Transverse colon (tissue), 4 donors: ENCODE measurements at regions not wholly inside any gene's neighbourhood (a gene's known extent, or its start where the extent isn't known, plus 50 kb on each side); places are given as distances from the start of the nearest gene placed in this dataset.

Experiments
- DNase-seq: peaks from one replicate; pipeline ENCODE4 v3.0.0-alpha.2; 2019
- H3K27ac ChIP-seq, 4 donors: fragments of 200-600 bp; sonication (generic); 2 replicates each; pipeline ENCODE4 v1.5.1; 2016 to 2018; ENCODE audit warnings: inconsistent platforms in 4 of 4
- H3K27me3 ChIP-seq: fragments of 200-600 bp; sonication (generic); 2 replicates; pipeline ENCODE4 v1.5.1; 2017; ENCODE audit warnings: inconsistent platforms
- H3K36me3 ChIP-seq, 4 donors: fragments of 200-600 bp; sonication (generic); 2 replicates each; pipeline ENCODE4 v1.5.1; 2017 to 2019; ENCODE audit warnings: inconsistent platforms in 4 of 4
- H3K4me1 ChIP-seq, 4 donors: fragments of 200-600 bp; sonication (generic); 2 replicates each; pipeline ENCODE4 v1.5.1; 2017 to 2020; ENCODE audit warnings: inconsistent platforms in 4 of 4
- H3K4me3 ChIP-seq, 4 donors: fragments of 200-600 bp; sonication (generic); 1 replicate in 1 of 4; 2 replicates in 3 of 4; pipeline versions ENCODE4 v1.5.1 to v1.6.1; 2017 to 2019; ENCODE audit warnings: inconsistent platforms in 4 of 4
- H3K9me3 ChIP-seq, 2 donors: fragments of 200-600 bp; sonication (generic); 2 replicates each; pipeline ENCODE4 v1.5.1; 2017 to 2019; ENCODE audit warnings: inconsistent platforms in 2 of 2
- CTCF ChIP-seq, 5 experiments: fragments of 200-600 bp in 3 of 5; fragments of 450-650 bp in 2 of 5; sonication (generic) in 3 of 5; IDR thresholded peaks; 1 replicate in 2 of 5; 2 replicates in 3 of 5; pipeline ENCODE4 v1.5.1; 2016 to 2017; ENCODE audit warnings: antibody characterized with exemption in 5 of 5, inconsistent platforms in 3 of 5, mild to moderate bottlenecking in 2 of 5, moderate library complexity in 1 of 5
- EP300 ChIP-seq: sonication (generic); formaldehyde crosslinking; IDR thresholded peaks from one replicate; pipeline ENCODE4 v1.6.1; 2017; ENCODE audit warnings: antibody characterized with exemption, low read depth
- POLR2A ChIP-seq: fragments of 450-650 bp; IDR thresholded peaks from one replicate; pipeline ENCODE4 v1.6.1; 2016; ENCODE audit warnings: antibody characterized with exemption, mild to moderate bottlenecking, moderate library complexity
- POLR2AphosphoS5 ChIP-seq, 3 donors: sonication (generic); formaldehyde crosslinking; IDR thresholded peaks; one replicate each; pipeline ENCODE4 v1.6.1; 2016; ENCODE audit warnings: antibody characterized with exemption in 3 of 3
- WGBS, 2 donors: methylation state at CpG; one replicate each; pipeline ENCODE4 v1.1.5; 2018; ENCODE audit warnings: low coverage in 1 of 2; 5-methylcytosine and 5-hydroxymethylcytosine counted together
- in situ Hi-C, 4 donors: fragments of 200-750 bp; cut with MboI; loops; one replicate each; pipeline versions ENCODE4 v1.15.0 to v1.15.1; 2017; ENCODE audit warnings: low sequenced_read_pairs in 3 of 4, low pct_ligation_motif_present in 1 of 4, low pct_unique_long_range_greater_than_20kb in 1 of 4
- intact Hi-C: fragments of 100-400 bp; cut with DNase I; formaldehyde crosslinking; loops from one replicate; pipeline ENCODE4 v1.15.1; 2023; ENCODE audit warnings: low total_unique reads

- in situ Hi-C loops (no loop called here), intact Hi-C loops (no loop called here)
- Histone ChIP-seq H3K4me3 (no peak overlapping the region), H3K9me3 (no peaks in the 10 kb centered on the region), H3K27me3 (no peaks in the 10 kb centered on the region), H3K27ac (no peak overlapping the region), H3K36me3 (no peaks in the 10 kb centered on the region), H3K4me1 (no peaks in the 10 kb centered on the region)
- no peak for TF ChIP-seq POLR2AphosphoS5 (IDR thresholded peaks at IDR 0.05)
- TF ChIP-seq POLR2A = no peak
- no peak for TF ChIP-seq CTCF (IDR thresholded peaks at IDR 0.05)
- TF ChIP-seq EP300 = no peak
- WGBS, 2 donors = 50 to 68% methylated on average over 3 of the region's 3 CpGs
- no peak for DNase-seq
These were observed 72.1 kb upstream of the HDGFL1 start for GRCh38 chr6:22497276-22497675.

GRCh38 chr6:22499815-22500214 lies 69.6 kb upstream of the HDGFL1 start:
- no peaks in the 10 kb centered on the region for H3K4me1 ChIP-seq
- in situ Hi-C loops (no loop called here), intact Hi-C loops (no loop called here)
- no peak for TF ChIP-seq POLR2A
- no peak for TF ChIP-seq POLR2AphosphoS5 (IDR thresholded peaks at IDR 0.05)
- no peak for TF ChIP-seq CTCF (IDR thresholded peaks at IDR 0.05)
- no peak for TF ChIP-seq EP300
- no peak overlapping the region for H3K27ac ChIP-seq
- no peaks in the 10 kb centered on the region for H3K9me3 ChIP-seq
- H3K4me3 ChIP-seq = no peak overlapping the region
- DNase-seq = no peak
- H3K36me3 ChIP-seq = no peaks in the 10 kb centered on the region
- no peaks in the 10 kb centered on the region for H3K27me3 ChIP-seq

DNA sequence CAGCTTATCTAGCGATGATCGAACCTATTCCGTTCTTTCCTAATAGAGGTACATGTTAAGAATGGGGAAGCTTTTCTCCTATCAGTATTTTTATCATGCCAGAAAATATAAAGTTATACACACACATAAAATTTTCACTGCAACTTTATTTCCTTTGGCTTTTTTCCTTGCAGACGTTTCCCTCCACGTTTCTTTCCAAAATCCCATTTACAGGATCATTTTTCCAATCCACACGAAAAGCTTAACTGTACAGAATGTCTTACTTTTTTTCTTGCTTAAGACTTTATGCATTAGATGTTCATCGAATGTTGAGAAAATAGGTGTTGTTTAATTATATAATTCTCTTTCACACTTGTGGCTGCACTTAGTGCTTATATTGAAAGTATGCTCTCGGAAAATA lies 62.9 kb upstream of the HDGFL1 start:
- H3K27ac ChIP-seq = no peak overlapping the region
- in situ Hi-C loops = no loop called here
- H3K9me3 ChIP-seq = no peaks in the 10 kb centered on the region
- DNase-seq = no peak
- 72 to 78% methylated on average over 8 of the region's 8 CpGs for WGBS, 2 donors
- H3K27me3 ChIP-seq = no peaks in the 10 kb centered on the region
- H3K4me1 ChIP-seq = no peaks in the 10 kb centered on the region
- no peak overlapping the region for H3K4me3 ChIP-seq
- intact Hi-C loops = no loop called here
- H3K36me3 ChIP-seq = no peaks in the 10 kb centered on the region
- TF ChIP-seq EP300 = no peak
- TF ChIP-seq CTCF (IDR thresholded peaks at IDR 0.05) = no peak
- no peak for TF ChIP-seq POLR2AphosphoS5 (IDR thresholded peaks at IDR 0.05)

DNA sequence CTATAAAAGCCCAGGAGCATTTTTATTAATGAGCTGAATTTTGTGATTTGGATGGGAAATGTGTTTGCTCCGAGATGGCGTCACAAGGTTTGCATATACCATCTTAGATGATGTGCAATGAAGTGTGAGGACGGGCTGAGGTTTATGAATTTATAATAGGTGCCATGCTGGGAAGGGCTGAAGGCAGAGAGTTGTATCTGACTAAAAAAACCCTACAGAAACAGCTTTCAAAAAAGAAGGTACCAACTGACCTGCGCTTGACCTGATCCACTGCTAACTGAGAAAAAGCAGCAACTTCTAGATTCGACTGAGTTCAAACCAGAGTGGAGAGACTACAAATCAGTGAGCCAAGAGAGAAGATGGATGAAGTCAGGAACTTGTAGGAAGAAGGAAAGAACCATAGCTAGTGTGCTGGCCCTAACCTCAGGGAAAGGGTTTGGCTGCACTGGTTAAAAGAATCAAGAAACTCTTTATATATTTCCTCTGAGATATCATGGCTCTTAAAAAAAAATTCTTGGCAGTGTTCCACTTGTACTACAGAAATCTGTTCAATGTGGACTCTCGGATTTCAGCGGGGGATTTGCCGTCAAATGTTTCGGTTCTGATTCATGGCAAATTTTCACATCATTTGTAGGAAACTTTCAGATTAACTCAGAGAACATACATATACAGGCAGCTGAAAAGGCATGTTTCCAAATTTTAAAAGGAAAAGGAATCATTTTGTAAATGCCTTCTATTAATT lies 56.5 kb upstream of the HDGFL1 start:
- H3K27ac ChIP-seq = no peak overlapping the region
- no peak overlapping the region for H3K4me3 ChIP-seq
- TF ChIP-seq EP300 = no peak
- no peaks in the 10 kb centered on the region for H3K27me3 ChIP-seq
- 86 to 96% methylated on average over 9 of the region's 9 CpGs for WGBS, 2 donors
- no peak for DNase-seq
- H3K9me3 ChIP-seq = no peaks in the 10 kb centered on the region
- in situ Hi-C loops = no loop called here
- intact Hi-C loops = no loop called here
- no peaks in the 10 kb centered on the region for H3K4me1 ChIP-seq
- no peaks in the 10 kb centered on the region for H3K36me3 ChIP-seq

- 88 to 89% methylated on average over 3 to 9 of the region's 9 CpGs for WGBS, 2 donors
- intact Hi-C loops (no loop called here), in situ Hi-C loops (no loop called here)
- H3K36me3 ChIP-seq = no peaks in the 10 kb centered on the region
- H3K4me1 ChIP-seq = no peaks in the 10 kb centered on the region
- H3K27me3 ChIP-seq = no peaks in the 10 kb centered on the region
- no peak for DNase-seq
- H3K4me3 ChIP-seq = no peak overlapping the region
- TF ChIP-seq POLR2AphosphoS5 (IDR thresholded peaks at IDR 0.05) (no peak), CTCF (IDR thresholded peaks at IDR 0.05) (no peak), POLR2A (no peak), EP300 (no peak)
- H3K9me3 ChIP-seq = no peaks in the 10 kb centered on the region
- no peak overlapping the region for H3K27ac ChIP-seq
These were observed 55.7 kb upstream of the HDGFL1 start for GRCh38 chr6:22513667-22514066.
